GM04504 (cell line): ENCODE measurements at regions not wholly inside any gene's neighbourhood (a gene's known extent, or its start where the extent isn't known, plus 50 kb on each side); places are given as distances from the start of the nearest gene placed in this dataset.
"Not testable (repeated sequence)": the region's sequence is repeated elsewhere in the genome, so short reads cannot be mapped to it uniquely, and the experiment has no call there.

Source experiments
- DNase-seq: peaks from one replicate; pipeline ENCODE4 v3.0.0-alpha.2; 2012; ENCODE audit warnings: low read depth

DNA sequence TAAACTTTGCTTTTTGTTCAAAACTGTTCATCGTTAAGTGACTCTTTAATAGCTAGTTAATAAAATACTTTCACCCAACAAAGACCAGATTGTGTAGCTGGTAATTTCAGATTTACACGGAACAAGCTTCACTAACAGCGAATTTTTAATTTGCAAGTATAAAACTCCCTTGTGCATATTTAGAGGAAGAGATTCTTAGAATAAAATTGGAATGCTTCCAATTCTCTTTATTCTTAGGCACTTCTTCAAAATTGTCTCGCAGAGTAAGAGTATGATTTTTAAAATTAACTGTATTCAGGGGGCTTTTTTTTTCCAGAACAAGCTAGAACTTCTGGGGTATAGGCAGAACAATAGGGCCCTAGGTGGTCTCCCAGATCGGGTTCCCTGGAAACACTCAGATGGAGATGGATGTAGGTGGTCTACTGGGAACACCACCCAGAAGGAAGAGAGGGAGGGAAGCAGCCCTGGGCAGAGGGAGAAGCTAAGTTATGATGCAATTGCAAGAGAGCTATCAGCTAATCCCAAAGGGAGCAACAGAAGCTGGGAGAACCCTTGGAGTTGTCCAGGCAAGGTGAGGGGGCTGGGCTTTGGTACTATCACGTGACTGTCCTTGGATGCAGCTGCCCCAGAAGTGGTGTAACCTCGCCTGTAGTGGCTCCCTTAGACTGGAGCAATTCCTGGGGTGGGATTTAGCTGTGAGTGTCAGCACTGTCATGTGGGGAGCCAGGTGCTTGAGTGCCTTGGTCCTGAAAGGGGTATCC lies 151.7 kb upstream of the ASB18 start:
- no peak for DNase-seq

- DNase-seq = no peak
Observed at GRCh38 chr2:236417150-236417549, 152.5 kb upstream of the ACKR3 start.

DNA sequence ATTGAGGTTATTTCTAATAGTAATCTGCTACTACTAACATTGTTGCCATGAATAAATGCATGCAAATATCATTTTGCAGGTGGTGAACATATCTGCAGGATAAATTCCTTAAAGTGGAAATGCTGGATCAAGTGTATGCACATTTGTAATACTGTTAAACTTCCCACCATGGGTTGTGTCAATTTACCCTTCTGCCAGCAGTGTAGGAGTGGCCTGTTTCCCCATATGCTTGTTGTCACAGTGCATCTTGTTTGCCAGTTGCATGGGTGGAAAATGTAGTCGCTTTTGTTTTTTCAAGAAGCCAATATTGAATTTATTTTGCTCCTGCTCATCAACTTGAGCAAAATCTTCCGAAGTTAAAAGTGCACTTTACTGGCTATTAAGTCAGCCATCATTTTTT lies 139.0 kb upstream of the ACKR3 start:
- DNase-seq = no peak

DNA sequence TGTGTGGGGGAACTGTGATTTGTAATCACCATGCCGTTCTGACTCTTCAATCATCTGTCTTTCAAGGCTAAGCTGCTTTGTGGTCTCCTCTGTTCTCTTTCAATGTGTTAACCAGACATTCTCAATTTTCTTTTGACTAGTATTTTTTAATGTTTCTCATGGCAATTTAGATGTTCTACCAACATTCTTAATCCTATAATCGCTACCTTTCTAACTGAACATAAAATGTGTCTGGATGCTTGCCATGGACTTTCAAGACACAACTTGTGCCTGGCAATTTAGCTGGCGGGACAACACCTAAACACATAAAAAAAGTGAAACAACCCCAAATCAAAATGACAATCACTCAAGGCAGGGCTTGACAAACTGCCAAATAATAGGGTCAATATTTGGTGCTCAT lies 135.0 kb upstream of the ACKR3 start:
- no peak for DNase-seq

GRCh38 chr2:236440110-236440881 lies 129.3 kb upstream of the ACKR3 start:
- no peak for DNase-seq

DNA sequence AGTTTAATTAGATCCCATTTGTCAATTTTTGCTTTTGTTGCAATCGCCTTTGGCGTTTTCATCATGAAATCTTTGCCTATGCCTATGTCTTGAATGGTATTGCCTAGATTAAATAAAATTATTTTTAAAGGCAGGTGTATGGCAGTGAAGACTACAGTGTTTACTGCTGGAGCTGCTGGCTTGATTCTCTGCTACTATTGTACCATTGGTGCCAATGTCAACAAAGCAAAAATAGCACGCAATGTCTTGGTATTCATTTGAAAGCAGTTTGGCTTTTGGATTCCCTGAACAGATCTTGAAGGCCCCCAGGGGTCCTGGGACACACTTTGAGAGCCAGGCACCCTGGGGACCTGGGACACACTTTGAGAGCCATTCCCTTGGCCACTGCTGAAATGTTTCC lies 125.4 kb upstream of the ACKR3 start:
- DNase-seq = no peak

- DNase-seq = no peak
Observed at GRCh38 chr2:236445678-236446077, 123.9 kb upstream of the ACKR3 start.

- DNase-seq = no peak
Observed at GRCh38 chr2:236446521-236446920, 123.1 kb upstream of the ACKR3 start.

DNA sequence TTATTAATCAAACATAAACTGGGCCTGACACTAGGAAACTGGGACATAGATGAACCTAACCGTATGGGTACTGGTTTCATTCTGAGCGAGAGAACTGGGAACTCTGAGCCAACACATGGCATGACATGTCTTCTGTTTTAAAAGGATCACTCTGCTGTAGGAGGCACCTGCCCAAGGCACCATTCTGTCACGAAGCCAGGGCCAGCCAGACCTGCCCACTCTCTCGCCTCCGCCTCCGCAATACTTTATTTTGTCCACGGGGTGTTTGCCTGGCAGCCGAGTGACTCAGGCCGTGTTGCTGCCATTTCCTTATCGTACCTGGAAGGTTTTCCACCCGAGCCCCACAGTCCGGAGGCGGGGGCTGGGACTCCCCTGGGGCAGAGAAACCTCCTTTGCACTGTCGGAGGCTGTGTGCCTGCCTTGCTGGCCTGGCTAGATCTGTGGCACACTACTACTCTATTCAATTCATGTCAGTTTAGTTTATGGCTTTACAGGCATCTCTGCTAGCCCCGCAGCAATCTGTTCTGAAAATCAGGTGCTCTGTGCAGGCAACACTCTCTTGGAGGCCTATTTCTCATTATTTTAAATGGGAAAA lies 120.4 kb upstream of the ACKR3 start:
- DNase-seq = no peak

- DNase-seq = no peak
Observed at GRCh38 chr2:236452238-236452637, 117.4 kb upstream of the ACKR3 start.

- DNase-seq = no peak
Observed at GRCh38 chr2:236454076-236454475, 115.5 kb upstream of the ACKR3 start.

DNA sequence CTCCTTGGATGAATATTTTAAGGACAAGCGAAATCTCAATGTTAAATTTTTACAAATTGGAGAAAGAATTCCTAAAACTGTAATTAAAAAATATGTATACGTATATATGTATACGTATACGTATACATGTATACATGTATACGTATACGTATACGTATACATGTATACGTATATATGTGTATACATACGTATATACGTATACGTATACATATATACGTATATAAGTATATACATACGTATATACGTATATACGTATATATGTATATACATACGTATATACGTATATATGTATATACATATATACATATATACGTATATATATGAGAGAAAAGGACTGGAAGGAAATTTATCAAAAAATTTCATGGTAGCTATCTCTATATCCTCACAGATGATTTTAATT lies 110.2 kb upstream of the ACKR3 start:
- DNase-seq = no peak

GRCh38 chr2:236464140-236464539 lies 105.5 kb upstream of the ACKR3 start:
- no peak for DNase-seq

GRCh38 chr2:236472720-236473495 lies 96.7 kb upstream of the ACKR3 start:
- DNase-seq = no peak

- DNase-seq = no peak
Observed at GRCh38 chr2:236473691-236474090, 95.9 kb upstream of the ACKR3 start.

GRCh38 chr2:236479814-236480213 lies 89.8 kb upstream of the ACKR3 start:
- no peak for DNase-seq

GRCh38 chr2:236483102-236483501 lies 86.5 kb upstream of the ACKR3 start:
- no peak for DNase-seq

GRCh38 chr2:236485519-236485918 lies 84.1 kb upstream of the ACKR3 start:
- DNase-seq = no peak

DNA sequence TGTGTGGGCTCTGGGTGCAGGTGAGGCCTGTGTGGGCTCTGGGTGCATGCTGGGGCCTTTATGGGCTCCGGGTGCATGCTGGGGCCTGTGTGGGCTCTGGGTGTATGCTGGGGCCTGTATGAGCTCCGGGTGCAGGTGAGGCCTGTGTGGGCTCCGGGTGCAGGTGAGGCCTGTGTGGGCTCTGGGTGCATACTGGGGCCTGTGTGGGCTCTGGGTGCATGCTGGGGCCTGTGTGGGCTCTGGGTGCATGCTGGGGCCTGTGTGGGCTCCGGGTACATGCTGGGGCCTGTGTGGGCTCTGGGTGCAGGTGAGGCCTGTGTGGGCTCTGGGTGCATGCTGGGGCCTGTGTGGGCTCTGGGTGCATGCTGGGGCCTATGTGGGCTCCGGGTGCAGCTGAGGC lies 80.5 kb upstream of the ACKR3 start:
- not testable (repeated sequence) for DNase-seq

GRCh38 chr2:236489895-236490404 lies 79.7 kb upstream of the ACKR3 start:
- no peak for DNase-seq

DNA sequence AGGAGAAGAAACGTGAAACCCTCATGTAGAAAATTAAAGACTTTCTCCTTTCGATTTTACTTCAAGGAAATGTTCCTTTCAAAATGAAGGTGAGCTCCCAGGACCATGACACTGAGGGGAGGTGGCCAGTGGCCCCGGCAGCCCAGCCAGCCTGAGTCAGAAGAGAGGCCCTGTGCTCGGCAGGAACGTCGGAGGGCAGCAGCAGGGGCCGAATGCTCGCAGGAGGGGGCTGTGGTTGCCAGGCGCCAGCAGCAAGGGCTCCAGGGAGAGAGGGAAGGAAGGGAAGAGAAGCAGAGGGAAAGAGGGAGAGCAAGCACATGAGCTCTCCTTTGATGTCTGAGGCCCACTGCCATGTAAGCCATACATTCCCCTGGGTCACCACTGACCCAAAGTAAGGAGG lies 73.3 kb upstream of the ACKR3 start:
- no peak for DNase-seq

- peak; percentile 17 for DNase-seq
Observed at GRCh38 chr2:236498369-236498768, 71.3 kb upstream of the ACKR3 start.
